Neural cell (in vitro differentiated cells): ENCODE measurements at regions not wholly inside any gene's neighbourhood (a gene's known extent, or its start where the extent isn't known, plus 50 kb on each side); places are given as distances from the start of the nearest gene placed in this dataset.

Source experiments
- CTCF ChIP-seq: fragments of 450-650 bp; IDR thresholded peaks from 2 replicates; pipeline ENCODE4 v1.5.1; 2014; ENCODE audit warnings: antibody characterized with exemption, mild to moderate bottlenecking, moderate library complexity; ENCODE audit not compliant: poor library complexity, severe bottlenecking
- EP300 ChIP-seq: fragments of 450-650 bp; conservative IDR thresholded peaks from 2 replicates; pipeline ENCODE4 v1.6.1; 2014; ENCODE audit warnings: antibody characterized with exemption, mild to moderate bottlenecking, moderate library complexity; ENCODE audit not compliant: poor library complexity, severe bottlenecking
- EZH2 ChIP-seq: fragments of 200-600, 300-800 bp; shearing (Covaris generic), sonication (generic); IDR thresholded peaks from 2 replicates; pipeline ENCODE4 v1.6.1; 2014; ENCODE audit warnings: antibody characterized with exemption, low read length, borderline replicate concordance, mild to moderate bottlenecking; ENCODE audit not compliant: insufficient read depth, poor library complexity, severe bottlenecking
- POLR2AphosphoS5 ChIP-seq: IDR thresholded peaks from 2 replicates; pipeline ENCODE4 v1.6.1; 2012
- SMC3 ChIP-seq: fragments of 450-650 bp; conservative IDR thresholded peaks from 2 replicates; pipeline ENCODE4 v1.6.1; 2014; ENCODE audit warnings: antibody characterized with exemption, mild to moderate bottlenecking, moderate library complexity; ENCODE audit not compliant: poor library complexity

- TF ChIP-seq CTCF (no peak), POLR2AphosphoS5 (no peak), EZH2 (no peak), SMC3 (no peak), EP300 (no peak)
Observed at GRCh38 chr4:103895876-103896465, 176.2 kb upstream of the TACR3 start.
